ENCODE measurements at regions not wholly inside any gene's neighbourhood (a gene's known extent, or its start where the extent isn't known, plus 50 kb on each side); places are given as distances from the start of the nearest gene placed in this dataset.

DNA sequence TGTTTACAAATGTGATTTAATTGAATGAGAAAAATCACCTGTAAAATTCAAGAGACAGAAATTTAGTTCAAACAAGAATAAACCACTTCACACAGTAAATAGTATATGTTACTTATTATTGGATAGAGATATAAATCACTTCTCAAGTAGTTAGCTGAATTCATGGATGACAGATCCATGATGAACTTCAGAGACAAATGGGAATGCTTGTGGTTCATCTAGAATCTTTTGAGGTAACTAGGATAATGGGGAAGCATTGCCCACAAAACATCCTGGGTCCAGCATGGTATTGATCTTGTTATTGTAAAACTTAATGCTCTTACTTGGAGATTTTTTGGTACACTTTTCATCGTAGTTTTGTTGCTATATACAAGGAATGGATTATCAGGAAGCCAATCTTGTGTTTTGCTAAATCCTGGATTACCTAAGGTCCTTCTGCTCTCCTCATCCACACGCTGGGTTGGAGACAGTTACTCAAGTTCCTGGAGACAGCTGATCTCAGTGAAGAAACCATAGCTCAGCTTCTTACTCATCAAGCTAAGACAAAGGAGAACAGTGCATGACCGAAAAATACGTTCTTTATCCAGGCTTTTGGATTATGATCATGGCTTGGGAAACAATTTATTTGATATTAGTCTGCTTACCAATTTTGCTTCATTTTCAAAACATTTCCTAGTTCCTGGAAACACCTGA lies 142.5 kb upstream of the PREP start:
- FAIRE-seq (no peak), DNase-seq (ENCODE audit: low read depth) (no peak)
- Histone ChIP-seq H3K9ac (ENCODE audit: low read length) (no peak overlapping the region), H4K20me1 (ENCODE audit: insufficient read depth, low read length) (no peaks in the 10 kb centered on the region), H3K4me2 (ENCODE audit: low read length) (no peak overlapping the region), H3K9me3 (ENCODE audit: insufficient read depth, low read depth, low read length) (no peaks in the 10 kb centered on the region), H3K27me3 (ENCODE audit: insufficient read depth, low read length) (no peaks in the 10 kb centered on the region), H3K36me3 (ENCODE audit: insufficient read depth, low read length) (no peaks in the 10 kb centered on the region), H3K27ac (ENCODE audit: low read depth, low read length) (no peak overlapping the region), H2AFZ (ENCODE audit: low read depth, low read length) (no peak overlapping the region), H3K79me2 (ENCODE audit: insufficient read depth, low read length) (no peaks in the 10 kb centered on the region), H3K4me3 (ENCODE audit: insufficient read depth, low read depth, low read length) (no peak overlapping the region), H3K4me1 (ENCODE audit: insufficient read depth, low read length) (no peaks in the 10 kb centered on the region)
- Mint-ChIP-seq H3K36me3 (ENCODE audit: low read depth, unreplicated experiment) (no peaks in the 10 kb centered on the region), H3K27me3 (ENCODE audit: low read depth, unreplicated experiment) (no peaks in the 10 kb centered on the region), H3K4me3 (ENCODE audit: unreplicated experiment) (no peak overlapping the region), H3K9me3 (ENCODE audit: unreplicated experiment) (no peaks in the 10 kb centered on the region), H3K27ac (ENCODE audit: unreplicated experiment) (no peak overlapping the region), H3K4me1 (ENCODE audit: low read depth, unreplicated experiment) (no peaks in the 10 kb centered on the region)
- TF ChIP-seq, protein P1, sequence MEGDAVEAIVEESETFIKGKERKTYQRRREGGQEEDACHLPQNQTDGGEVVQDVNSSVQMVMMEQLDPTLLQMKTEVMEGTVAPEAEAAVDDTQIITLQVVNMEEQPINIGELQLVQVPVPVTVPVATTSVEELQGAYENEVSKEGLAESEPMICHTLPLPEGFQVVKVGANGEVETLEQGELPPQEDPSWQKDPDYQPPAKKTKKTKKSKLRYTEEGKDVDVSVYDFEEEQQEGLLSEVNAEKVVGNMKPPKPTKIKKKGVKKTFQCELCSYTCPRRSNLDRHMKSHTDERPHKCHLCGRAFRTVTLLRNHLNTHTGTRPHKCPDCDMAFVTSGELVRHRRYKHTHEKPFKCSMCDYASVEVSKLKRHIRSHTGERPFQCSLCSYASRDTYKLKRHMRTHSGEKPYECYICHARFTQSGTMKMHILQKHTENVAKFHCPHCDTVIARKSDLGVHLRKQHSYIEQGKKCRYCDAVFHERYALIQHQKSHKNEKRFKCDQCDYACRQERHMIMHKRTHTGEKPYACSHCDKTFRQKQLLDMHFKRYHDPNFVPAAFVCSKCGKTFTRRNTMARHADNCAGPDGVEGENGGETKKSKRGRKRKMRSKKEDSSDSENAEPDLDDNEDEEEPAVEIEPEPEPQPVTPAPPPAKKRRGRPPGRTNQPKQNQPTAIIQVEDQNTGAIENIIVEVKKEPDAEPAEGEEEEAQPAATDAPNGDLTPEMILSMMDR (IDR thresholded peaks at IDR 0.05; ENCODE audit: insufficient read depth, low read depth, low read length), result no peak
- no peak for TF ChIP-seq EZH2 (IDR thresholded peaks at IDR 0.05; ENCODE audit: insufficient read depth, low read length)

DNA sequence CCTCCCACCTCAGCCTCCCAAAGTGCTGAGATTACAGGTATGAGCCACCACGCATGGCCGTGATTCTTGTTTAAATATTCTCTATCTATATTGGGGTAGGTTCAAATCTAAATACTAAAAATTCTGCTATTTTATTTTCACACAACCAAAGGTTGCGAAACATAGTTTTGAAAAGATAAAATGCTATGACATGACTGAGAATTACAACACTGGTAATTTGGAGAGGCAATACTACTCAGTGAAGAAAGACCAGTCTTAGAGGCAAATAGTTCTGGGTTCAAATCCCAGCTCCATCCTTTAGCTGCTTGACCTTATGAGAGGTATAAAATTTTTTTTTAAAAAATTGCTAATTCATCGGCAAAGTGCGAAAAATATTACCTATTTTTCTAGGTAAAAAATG lies 137.0 kb upstream of the PREP start:
- Histone ChIP-seq H3K27me3 (ENCODE audit: insufficient read depth, low read length) (no peaks in the 10 kb centered on the region), H4K20me1 (ENCODE audit: insufficient read depth, low read length) (no peaks in the 10 kb centered on the region), H3K4me3 (ENCODE audit: insufficient read depth, low read depth, low read length) (no peak overlapping the region), H3K27ac (ENCODE audit: low read depth, low read length) (no peak overlapping the region), H2AFZ (ENCODE audit: low read depth, low read length) (no peak overlapping the region), H3K79me2 (ENCODE audit: insufficient read depth, low read length) (no peaks in the 10 kb centered on the region), H3K36me3 (ENCODE audit: insufficient read depth, low read length) (no peaks in the 10 kb centered on the region), H3K4me2 (ENCODE audit: low read length) (no peak overlapping the region), H3K9me3 (ENCODE audit: insufficient read depth, low read depth, low read length) (no peaks in the 10 kb centered on the region), H3K4me1 (ENCODE audit: insufficient read depth, low read length) (no peaks in the 10 kb centered on the region), H3K9ac (ENCODE audit: low read length) (no peak overlapping the region)
- H3K27ac Mint-ChIP-seq (ENCODE audit: unreplicated experiment), result no peak overlapping the region
- H3K4me3 Mint-ChIP-seq (ENCODE audit: unreplicated experiment), result no peak overlapping the region
- H3K27me3 Mint-ChIP-seq (ENCODE audit: low read depth, unreplicated experiment), result no peaks in the 10 kb centered on the region
- FAIRE-seq (no peak), DNase-seq (ENCODE audit: low read depth) (no peak)
- TF ChIP-seq, protein P1 (IDR thresholded peaks at IDR 0.05; ENCODE audit: insufficient read depth, low read depth, low read length), result no peak
- TF ChIP-seq EZH2 (IDR thresholded peaks at IDR 0.05; ENCODE audit: insufficient read depth, low read length), result no peak
- no peaks in the 10 kb centered on the region for H3K9me3 Mint-ChIP-seq (ENCODE audit: unreplicated experiment)
- H3K4me1 Mint-ChIP-seq (ENCODE audit: low read depth, unreplicated experiment), result no peaks in the 10 kb centered on the region
- H3K36me3 Mint-ChIP-seq (ENCODE audit: low read depth, unreplicated experiment), result no peaks in the 10 kb centered on the region

DNA sequence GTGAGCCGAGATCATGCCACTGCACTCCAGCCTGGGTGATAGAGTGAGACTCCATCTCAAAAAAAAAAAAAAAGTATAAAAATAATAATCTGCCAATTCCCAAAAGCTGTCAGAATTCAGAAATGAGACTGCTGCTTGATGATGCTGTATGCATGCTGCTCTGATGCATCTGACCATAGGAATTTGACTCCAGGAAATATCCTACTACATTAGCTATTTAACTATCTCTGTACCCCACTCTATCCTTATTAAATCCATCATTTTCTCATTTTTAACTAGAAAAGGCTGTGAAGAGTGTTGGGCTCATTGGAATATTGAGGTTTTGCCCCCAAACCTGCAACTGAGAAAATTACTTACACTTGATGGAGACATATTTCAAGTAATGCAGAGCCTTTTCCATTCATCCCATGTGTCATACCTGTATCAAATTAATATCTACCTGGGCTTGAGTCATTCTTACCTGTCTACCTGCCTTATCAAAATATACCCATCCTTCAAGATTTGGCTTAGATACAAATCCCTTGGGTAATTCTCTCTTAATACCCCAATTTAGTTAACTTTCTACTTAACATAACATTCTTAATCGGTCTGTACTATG lies 135.2 kb upstream of the PREP start:
- Histone ChIP-seq H3K4me3 (ENCODE audit: insufficient read depth, low read depth, low read length) (no peak overlapping the region), H2AFZ (ENCODE audit: low read depth, low read length) (no peak overlapping the region), H3K4me1 (ENCODE audit: insufficient read depth, low read length) (no peaks in the 10 kb centered on the region), H3K36me3 (ENCODE audit: insufficient read depth, low read length) (no peaks in the 10 kb centered on the region), H3K27me3 (ENCODE audit: insufficient read depth, low read length) (no peaks in the 10 kb centered on the region), H3K9ac (ENCODE audit: low read length) (no peak overlapping the region), H3K4me2 (ENCODE audit: low read length) (no peak overlapping the region), H4K20me1 (ENCODE audit: insufficient read depth, low read length) (no peaks in the 10 kb centered on the region), H3K27ac (ENCODE audit: low read depth, low read length) (no peak overlapping the region), H3K79me2 (ENCODE audit: insufficient read depth, low read length) (no peaks in the 10 kb centered on the region), H3K9me3 (ENCODE audit: insufficient read depth, low read depth, low read length) (no peaks in the 10 kb centered on the region)
- no peak for FAIRE-seq
- H3K4me1 Mint-ChIP-seq (ENCODE audit: low read depth, unreplicated experiment), result no peaks in the 10 kb centered on the region
- H3K9me3 Mint-ChIP-seq (ENCODE audit: unreplicated experiment), result no peaks in the 10 kb centered on the region
- H3K36me3 Mint-ChIP-seq (ENCODE audit: low read depth, unreplicated experiment), result no peaks in the 10 kb centered on the region
- H3K27me3 Mint-ChIP-seq (ENCODE audit: low read depth, unreplicated experiment), result no peaks in the 10 kb centered on the region
- no peak overlapping the region for H3K27ac Mint-ChIP-seq (ENCODE audit: unreplicated experiment)
- no peak for DNase-seq (ENCODE audit: low read depth)
- H3K4me3 Mint-ChIP-seq (ENCODE audit: unreplicated experiment), result no peak overlapping the region
- TF ChIP-seq, protein P1 (IDR thresholded peaks at IDR 0.05; ENCODE audit: insufficient read depth, low read depth, low read length), result no peak
- no peak for TF ChIP-seq EZH2 (IDR thresholded peaks at IDR 0.05; ENCODE audit: insufficient read depth, low read length)
